HEK293 (cell line): ENCODE measurements at regions not wholly inside any gene's neighbourhood (a gene's known extent, or its start where the extent isn't known, plus 50 kb on each side); places are given as distances from the start of the nearest gene placed in this dataset.

Experiments used
- CTCF ChIA-PET: fragments of 350-600 bp; formaldehyde crosslinking; extraction: SDS; loops from one replicate; lab custom pipeline; 2021; ENCODE audit warnings: antibody characterized with exemption; lab: Yijun Ruan, JAX
- POLR2A ChIA-PET: fragments of 300-600 bp; formaldehyde crosslinking; extraction: SDS; loops from one replicate; lab custom pipeline; 2020; ENCODE audit warnings: antibody characterized with exemption, inconsistent platforms; lab: Yijun Ruan, JAX
- H3K27ac ChIP-seq: fragments of 200-500 bp; sonication (Bioruptor generic); 2 replicates; pipeline ENCODE4 v1.5.1; 2014; ENCODE audit warnings: low read depth, low read length, control low read depth, inconsistent platforms; ENCODE audit errors: extremely low read depth
- H3K36me3 ChIP-seq, 2 experiments: fragments of 200-500 bp in 1 of 2; sonication (Bioruptor generic) in 1 of 2; 1 replicate in 1 of 2; 2 replicates in 1 of 2; pipeline ENCODE4 v1.5.1; 2014 to 2017; ENCODE audit warnings: inconsistent platforms in 2 of 2, low read length in 2 of 2; ENCODE audit not compliant: control insufficient read depth in 2 of 2, insufficient read depth in 1 of 2
- H3K4me1 ChIP-seq: fragments of 200-500 bp; sonication (Bioruptor generic); 2 replicates; pipeline ENCODE4 v1.5.1; 2014; ENCODE audit warnings: mild to moderate bottlenecking, low read length, inconsistent platforms; ENCODE audit not compliant: control insufficient read depth, insufficient read depth
- H3K4me3 ChIP-seq: 2 replicates; pipeline ENCODE4 v1.5.1; 2011; ENCODE audit warnings: low read depth, mild to moderate bottlenecking, control low read depth, low read length, moderate library complexity
- H3K9me3 ChIP-seq: fragments of 200-500 bp; sonication (Bioruptor generic); 2 replicates; pipeline ENCODE4 v1.5.1; 2014; ENCODE audit warnings: low read depth, low read length, inconsistent platforms; ENCODE audit not compliant: control insufficient read depth, insufficient read depth
- AEBP2 ChIP-seq: fragments of 450-650 bp; formaldehyde crosslinking; IDR thresholded peaks from 2 replicates; pipeline ENCODE4 v1.5.1; 2016; ENCODE audit warnings: missing biosample characterization, missing genetic modification characterization, borderline replicate concordance
- ZBTB11 ChIP-seq: fragments of 450-650 bp; formaldehyde crosslinking; conservative IDR thresholded peaks from 2 replicates; pipeline ENCODE4 v1.5.1; 2016; ENCODE audit warnings: low read depth, missing biosample characterization, missing genetic modification characterization
- ZBTB21 ChIP-seq: fragments of 450-650 bp; formaldehyde crosslinking; IDR thresholded peaks from 2 replicates; pipeline ENCODE4 v1.5.1; 2017; ENCODE audit warnings: missing biosample characterization, missing genetic modification characterization
- ZBTB6 ChIP-seq: fragments of 450-650 bp; formaldehyde crosslinking; IDR thresholded peaks from 2 replicates; pipeline ENCODE4 v1.5.1; 2017; ENCODE audit warnings: missing biosample characterization, missing genetic modification characterization
- ZEB2 ChIP-seq: fragments of 450-650 bp; formaldehyde crosslinking; IDR thresholded peaks from 2 replicates; pipeline ENCODE4 v1.5.1; 2016; ENCODE audit warnings: missing biosample characterization, missing genetic modification characterization
- ZNF19 ChIP-seq: fragments of 450-650 bp; formaldehyde crosslinking; IDR thresholded peaks from 2 replicates; pipeline ENCODE4; 2016; ENCODE audit warnings: missing biosample characterization, missing genetic modification characterization, low read depth
- ZNF394 ChIP-seq: fragments of 450-650 bp; formaldehyde crosslinking; IDR thresholded peaks from 2 replicates; pipeline ENCODE4 v1.5.1; 2016; ENCODE audit warnings: missing biosample characterization, missing genetic modification characterization, mild to moderate bottlenecking, moderate library complexity, borderline replicate concordance
- ZNF707 ChIP-seq: fragments of 450-650 bp; formaldehyde crosslinking; IDR thresholded peaks from 2 replicates; pipeline ENCODE4 v1.5.1; 2016; ENCODE audit warnings: missing biosample characterization, missing genetic modification characterization
- TF ChIP-seq, protein P1 (sequence below): fragments of 450-650 bp; formaldehyde crosslinking; IDR thresholded peaks from 2 replicates; pipeline ENCODE4 v1.5.1; 2016; ENCODE audit warnings: missing biosample characterization, missing genetic modification characterization, borderline replicate concordance
- TF ChIP-seq, protein P2 (sequence below): fragments of 450-650 bp; formaldehyde crosslinking; IDR thresholded peaks from 2 replicates; pipeline ENCODE4 v1.5.1; 2016; ENCODE audit warnings: missing biosample characterization, missing genetic modification characterization, low read depth

DNA sequence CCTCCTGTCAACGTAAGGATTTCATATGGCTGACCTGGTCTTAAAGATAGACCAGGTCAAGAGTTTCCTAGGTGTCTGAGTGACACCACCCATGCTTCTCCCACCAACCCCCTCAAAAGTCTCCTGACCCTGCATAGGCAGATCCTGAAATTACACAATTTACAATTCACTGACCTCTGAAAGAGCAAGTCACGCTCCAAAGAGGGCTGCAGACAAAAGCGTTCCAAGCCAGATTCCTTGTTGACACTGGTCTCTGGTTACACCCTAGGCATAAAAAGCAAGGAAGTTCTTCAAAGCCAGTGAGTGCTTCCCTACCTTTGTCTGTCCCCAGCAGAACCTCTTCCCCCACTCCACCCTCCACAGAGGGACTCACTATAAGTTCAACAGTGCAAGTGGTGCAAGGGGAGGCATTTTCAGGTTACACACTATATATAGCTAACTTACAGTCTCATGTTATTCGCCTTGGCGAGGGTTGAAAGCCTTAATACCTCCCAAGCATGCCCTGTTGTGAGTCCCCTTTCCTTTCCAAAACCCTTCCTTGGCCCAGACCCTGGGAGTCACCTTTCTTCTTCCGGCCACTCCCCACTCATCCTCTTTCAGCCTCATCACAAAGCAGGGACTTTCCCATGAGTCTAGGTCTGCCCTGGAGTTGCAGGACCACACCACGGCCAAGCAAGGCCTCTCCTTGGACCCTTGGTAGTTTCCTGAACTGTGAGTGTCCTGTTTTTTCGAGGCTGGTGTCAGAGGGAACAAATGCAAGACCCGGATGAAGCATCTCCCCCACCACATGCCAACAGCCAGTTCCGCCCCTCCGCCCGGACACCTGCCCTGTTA, 58.0 kb upstream of the KLF3 start (continued):
- TF ChIP-seq, protein P1, sequence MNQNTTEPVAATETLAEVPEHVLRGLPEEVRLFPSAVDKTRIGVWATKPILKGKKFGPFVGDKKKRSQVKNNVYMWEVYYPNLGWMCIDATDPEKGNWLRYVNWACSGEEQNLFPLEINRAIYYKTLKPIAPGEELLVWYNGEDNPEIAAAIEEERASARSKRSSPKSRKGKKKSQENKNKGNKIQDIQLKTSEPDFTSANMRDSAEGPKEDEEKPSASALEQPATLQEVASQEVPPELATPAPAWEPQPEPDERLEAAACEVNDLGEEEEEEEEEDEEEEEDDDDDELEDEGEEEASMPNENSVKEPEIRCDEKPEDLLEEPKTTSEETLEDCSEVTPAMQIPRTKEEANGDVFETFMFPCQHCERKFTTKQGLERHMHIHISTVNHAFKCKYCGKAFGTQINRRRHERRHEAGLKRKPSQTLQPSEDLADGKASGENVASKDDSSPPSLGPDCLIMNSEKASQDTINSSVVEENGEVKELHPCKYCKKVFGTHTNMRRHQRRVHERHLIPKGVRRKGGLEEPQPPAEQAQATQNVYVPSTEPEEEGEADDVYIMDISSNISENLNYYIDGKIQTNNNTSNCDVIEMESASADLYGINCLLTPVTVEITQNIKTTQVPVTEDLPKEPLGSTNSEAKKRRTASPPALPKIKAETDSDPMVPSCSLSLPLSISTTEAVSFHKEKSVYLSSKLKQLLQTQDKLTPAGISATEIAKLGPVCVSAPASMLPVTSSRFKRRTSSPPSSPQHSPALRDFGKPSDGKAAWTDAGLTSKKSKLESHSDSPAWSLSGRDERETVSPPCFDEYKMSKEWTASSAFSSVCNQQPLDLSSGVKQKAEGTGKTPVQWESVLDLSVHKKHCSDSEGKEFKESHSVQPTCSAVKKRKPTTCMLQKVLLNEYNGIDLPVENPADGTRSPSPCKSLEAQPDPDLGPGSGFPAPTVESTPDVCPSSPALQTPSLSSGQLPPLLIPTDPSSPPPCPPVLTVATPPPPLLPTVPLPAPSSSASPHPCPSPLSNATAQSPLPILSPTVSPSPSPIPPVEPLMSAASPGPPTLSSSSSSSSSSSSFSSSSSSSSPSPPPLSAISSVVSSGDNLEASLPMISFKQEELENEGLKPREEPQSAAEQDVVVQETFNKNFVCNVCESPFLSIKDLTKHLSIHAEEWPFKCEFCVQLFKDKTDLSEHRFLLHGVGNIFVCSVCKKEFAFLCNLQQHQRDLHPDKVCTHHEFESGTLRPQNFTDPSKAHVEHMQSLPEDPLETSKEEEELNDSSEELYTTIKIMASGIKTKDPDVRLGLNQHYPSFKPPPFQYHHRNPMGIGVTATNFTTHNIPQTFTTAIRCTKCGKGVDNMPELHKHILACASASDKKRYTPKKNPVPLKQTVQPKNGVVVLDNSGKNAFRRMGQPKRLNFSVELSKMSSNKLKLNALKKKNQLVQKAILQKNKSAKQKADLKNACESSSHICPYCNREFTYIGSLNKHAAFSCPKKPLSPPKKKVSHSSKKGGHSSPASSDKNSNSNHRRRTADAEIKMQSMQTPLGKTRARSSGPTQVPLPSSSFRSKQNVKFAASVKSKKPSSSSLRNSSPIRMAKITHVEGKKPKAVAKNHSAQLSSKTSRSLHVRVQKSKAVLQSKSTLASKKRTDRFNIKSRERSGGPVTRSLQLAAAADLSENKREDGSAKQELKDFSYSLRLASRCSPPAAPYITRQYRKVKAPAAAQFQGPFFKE (tag by site-specific recombination) = no peak

GRCh38 chr4:38606587-38606905, 57.5 kb upstream of the KLF3 start:
- H3K9me3 ChIP-seq = no peaks in the 10 kb centered on the region
- ChIA-PET CTCF (no interaction called here), POLR2A (no interaction called here)
- no peak overlapping the region for H3K27ac ChIP-seq
- TF ChIP-seq ZNF19 (tag by site-specific recombination) = no peak
- no peak for TF ChIP-seq ZBTB11
- no peak for TF ChIP-seq ZBTB21 (tag by site-specific recombination)
- TF ChIP-seq, protein P2, sequence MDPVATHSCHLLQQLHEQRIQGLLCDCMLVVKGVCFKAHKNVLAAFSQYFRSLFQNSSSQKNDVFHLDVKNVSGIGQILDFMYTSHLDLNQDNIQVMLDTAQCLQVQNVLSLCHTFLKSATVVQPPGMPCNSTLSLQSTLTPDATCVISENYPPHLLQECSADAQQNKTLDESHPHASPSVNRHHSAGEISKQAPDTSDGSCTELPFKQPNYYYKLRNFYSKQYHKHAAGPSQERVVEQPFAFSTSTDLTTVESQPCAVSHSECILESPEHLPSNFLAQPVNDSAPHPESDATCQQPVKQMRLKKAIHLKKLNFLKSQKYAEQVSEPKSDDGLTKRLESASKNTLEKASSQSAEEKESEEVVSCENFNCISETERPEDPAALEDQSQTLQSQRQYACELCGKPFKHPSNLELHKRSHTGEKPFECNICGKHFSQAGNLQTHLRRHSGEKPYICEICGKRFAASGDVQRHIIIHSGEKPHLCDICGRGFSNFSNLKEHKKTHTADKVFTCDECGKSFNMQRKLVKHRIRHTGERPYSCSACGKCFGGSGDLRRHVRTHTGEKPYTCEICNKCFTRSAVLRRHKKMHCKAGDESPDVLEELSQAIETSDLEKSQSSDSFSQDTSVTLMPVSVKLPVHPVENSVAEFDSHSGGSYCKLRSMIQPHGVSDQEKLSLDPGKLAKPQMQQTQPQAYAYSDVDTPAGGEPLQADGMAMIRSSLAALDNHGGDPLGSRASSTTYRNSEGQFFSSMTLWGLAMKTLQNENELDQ (tag by site-specific recombination) = no peak
- TF ChIP-seq ZEB2 (tag by site-specific recombination) = no peak
- no peak for TF ChIP-seq ZNF394 (tag by site-specific recombination)
- no peak for TF ChIP-seq ZNF707 (tag by site-specific recombination)
- no peak for TF ChIP-seq ZBTB6
- no peak for TF ChIP-seq AEBP2
- H3K36me3 ChIP-seq = no peaks in the 10 kb centered on the region
- H3K4me1 ChIP-seq = no peaks in the 10 kb centered on the region
- no peak overlapping the region for H3K4me3 ChIP-seq
